ENCODE measurements at regions not wholly inside any gene's neighbourhood (a gene's known extent, or its start where the extent isn't known, plus 50 kb on each side); places are given as distances from the start of the nearest gene placed in this dataset.

DNA sequence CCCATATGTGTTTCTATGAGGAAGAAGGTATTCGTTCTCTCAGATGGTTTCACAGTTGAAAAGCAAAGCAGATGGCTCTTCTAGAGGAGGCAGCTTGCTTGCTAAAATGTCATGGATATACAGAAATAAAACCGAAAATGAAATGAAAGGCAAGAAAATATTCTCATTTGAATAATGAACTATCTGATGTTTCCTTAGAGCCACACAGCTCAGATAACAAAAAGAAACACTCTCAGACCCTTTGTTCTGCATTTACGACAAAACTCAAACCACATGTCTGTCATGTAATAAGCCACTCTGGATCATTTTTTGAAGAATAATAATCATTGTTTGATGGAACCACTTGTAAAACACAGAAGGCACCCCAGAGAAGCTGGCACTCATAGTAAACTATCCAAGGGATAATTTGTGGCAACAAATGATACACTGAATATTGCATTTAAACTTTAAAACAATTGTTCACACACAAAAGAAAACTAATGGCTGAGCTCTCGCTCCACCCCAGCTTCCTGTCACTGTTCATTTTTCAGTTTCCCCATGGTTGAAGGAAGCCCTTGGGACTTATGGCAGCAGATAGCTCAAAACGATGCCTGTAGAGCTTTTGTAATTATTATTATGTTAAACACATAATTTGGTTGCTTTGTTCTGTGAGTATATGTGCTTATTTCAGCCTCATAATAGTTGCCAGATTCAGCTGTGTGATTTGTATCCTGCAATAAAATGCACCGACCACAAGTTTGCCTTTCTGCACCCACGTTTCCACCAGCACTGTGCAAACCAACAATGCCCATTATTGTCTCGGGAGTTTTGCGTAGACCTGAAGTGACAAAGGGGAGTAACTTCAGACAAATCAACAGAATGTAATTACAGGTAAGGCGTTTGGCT is 256.0 kb downstream of the TMEM167A start:
- Histone ChIP-seq H3K4me3 (no peak overlapping the region), H3K4me1 (no peaks in the 10 kb centered on the region), H3K27me3 (no peaks in the 10 kb centered on the region), H3K36me3 (no peaks in the 10 kb centered on the region), H3K9me3 (no peaks in the 10 kb centered on the region), H3K27ac (no peak overlapping the region)
- 76 to 77% methylated on average over 10 of the region's 10 CpGs for WGBS, 2 donors
- no peak for TF ChIP-seq POLR2A (IDR thresholded peaks at IDR 0.05)
- no peak for TF ChIP-seq EP300 (IDR thresholded peaks at IDR 0.05)
- TF ChIP-seq, protein P1, sequence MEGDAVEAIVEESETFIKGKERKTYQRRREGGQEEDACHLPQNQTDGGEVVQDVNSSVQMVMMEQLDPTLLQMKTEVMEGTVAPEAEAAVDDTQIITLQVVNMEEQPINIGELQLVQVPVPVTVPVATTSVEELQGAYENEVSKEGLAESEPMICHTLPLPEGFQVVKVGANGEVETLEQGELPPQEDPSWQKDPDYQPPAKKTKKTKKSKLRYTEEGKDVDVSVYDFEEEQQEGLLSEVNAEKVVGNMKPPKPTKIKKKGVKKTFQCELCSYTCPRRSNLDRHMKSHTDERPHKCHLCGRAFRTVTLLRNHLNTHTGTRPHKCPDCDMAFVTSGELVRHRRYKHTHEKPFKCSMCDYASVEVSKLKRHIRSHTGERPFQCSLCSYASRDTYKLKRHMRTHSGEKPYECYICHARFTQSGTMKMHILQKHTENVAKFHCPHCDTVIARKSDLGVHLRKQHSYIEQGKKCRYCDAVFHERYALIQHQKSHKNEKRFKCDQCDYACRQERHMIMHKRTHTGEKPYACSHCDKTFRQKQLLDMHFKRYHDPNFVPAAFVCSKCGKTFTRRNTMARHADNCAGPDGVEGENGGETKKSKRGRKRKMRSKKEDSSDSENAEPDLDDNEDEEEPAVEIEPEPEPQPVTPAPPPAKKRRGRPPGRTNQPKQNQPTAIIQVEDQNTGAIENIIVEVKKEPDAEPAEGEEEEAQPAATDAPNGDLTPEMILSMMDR (IDR thresholded peaks at IDR 0.05) = no peak
- TF ChIP-seq POLR2AphosphoS5 (IDR thresholded peaks at IDR 0.05) = no peak
- no peak for ATAC-seq (ENCODE audit: low FRiP score in 2 of 2)
- DNase-seq = no peak

DNA sequence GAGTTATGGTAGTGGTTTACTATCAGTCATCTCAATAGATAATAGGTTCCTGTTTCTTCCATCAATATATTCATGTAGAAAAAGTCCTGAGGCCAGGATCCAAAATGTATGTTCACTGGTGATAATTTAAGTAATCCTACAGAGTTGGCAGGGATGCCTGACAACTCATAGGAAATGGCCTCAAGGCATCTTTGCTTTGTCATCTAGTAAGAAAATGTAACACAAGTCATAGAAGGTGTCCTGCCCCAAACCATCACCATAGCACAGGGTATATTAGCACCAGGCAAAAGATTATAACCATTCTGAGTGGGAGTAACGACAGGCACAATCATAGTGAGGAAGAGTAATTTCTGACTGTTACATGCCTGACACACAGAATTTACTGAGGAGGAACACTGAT is 257.0 kb downstream of the TMEM167A start:
- H3K4me3 ChIP-seq = no peak overlapping the region
- H3K27ac ChIP-seq = no peak overlapping the region
- no peak for ATAC-seq (ENCODE audit: low FRiP score in 2 of 2)
- H3K27me3 ChIP-seq = no peaks in the 10 kb centered on the region
- no peaks in the 10 kb centered on the region for H3K36me3 ChIP-seq
- DNase-seq = no peak
- WGBS, 2 donors = 83 to 85% methylated on average over 1 of the region's 1 CpG
- no peaks in the 10 kb centered on the region for H3K9me3 ChIP-seq
- TF ChIP-seq POLR2AphosphoS5 (IDR thresholded peaks at IDR 0.05) (no peak), POLR2A (IDR thresholded peaks at IDR 0.05) (no peak), EP300 (IDR thresholded peaks at IDR 0.05) (no peak)
- TF ChIP-seq, protein P1 (IDR thresholded peaks at IDR 0.05) = no peak
- no peaks in the 10 kb centered on the region for H3K4me1 ChIP-seq

DNA sequence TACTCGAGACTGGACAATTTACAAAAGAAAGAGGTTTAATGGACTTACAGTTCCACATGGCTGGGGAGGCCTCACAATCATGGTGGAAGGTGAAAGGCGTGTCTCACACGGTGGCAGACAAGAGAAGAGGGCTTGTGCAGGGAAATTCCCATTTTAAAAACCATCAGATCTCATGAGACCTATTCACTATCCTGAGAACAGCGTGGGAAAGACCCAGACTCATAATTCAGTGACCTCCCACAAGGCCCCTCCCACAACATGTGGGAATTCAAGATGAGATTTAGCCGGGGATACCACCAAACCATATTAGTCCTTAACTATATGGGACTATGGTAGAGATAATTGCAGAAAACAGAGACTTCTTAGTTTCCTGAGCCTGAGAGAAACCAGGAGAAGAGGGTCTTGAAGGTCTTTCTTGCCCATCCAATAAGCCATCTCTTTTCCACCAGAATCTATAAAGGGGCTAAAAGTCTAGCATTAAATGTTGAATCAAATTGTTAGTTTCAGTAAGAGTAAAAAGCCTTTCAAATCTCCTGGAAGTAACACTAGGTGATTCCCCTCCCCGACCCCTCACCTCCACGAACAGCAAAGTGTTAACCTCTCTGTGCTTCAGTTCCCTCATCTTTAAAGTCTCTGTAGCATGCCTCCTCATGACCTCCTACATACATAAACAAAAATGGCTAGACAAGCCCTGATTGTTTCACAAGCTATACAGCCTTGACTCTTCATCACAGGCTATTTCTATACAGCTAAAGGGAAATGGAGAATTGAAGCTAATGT is 259.1 kb downstream of the TMEM167A start:
- ATAC-seq (ENCODE audit: low FRiP score in 2 of 2) = no peak
- Histone ChIP-seq H3K36me3 (no peaks in the 10 kb centered on the region), H3K27ac (no peak overlapping the region), H3K4me3 (no peak overlapping the region), H3K4me1 (no peaks in the 10 kb centered on the region), H3K27me3 (no peaks in the 10 kb centered on the region), H3K9me3 (no peaks in the 10 kb centered on the region)
- WGBS, 2 donors = 83 to 90% methylated on average over 7 of the region's 7 CpGs
- TF ChIP-seq, protein P1 (IDR thresholded peaks at IDR 0.05) = no peak
- TF ChIP-seq POLR2AphosphoS5 (IDR thresholded peaks at IDR 0.05) = no peak
- TF ChIP-seq POLR2A (IDR thresholded peaks at IDR 0.05) = no peak
- TF ChIP-seq EP300 (IDR thresholded peaks at IDR 0.05) = no peak
- DNase-seq = no peak

DNA sequence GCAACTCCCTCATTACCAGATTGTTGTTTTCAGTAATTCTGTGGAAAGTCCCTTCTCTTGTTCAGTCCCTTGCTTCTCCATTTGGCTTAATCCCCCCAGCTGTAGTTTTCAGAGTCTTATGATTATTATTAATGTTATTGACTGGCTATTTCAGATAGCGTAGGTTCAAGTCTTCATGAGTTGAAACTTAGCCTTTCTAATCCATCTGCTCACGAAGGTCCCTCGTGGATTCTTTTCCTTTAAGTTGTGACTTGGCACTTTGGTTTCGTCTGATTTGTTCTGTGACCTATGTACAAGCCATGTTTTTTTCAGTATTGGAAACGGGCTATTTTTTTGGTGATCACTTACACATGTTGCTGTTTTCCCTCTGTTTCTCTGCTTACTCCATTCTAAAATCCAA is 260.3 kb downstream of the TMEM167A start:
- TF ChIP-seq, protein P1 (IDR thresholded peaks at IDR 0.05) = no peak
- TF ChIP-seq POLR2AphosphoS5 (IDR thresholded peaks at IDR 0.05) = no peak
- TF ChIP-seq EP300 (IDR thresholded peaks at IDR 0.05) = no peak
- no peak for TF ChIP-seq POLR2A (IDR thresholded peaks at IDR 0.05)
- ATAC-seq (ENCODE audit: low FRiP score in 2 of 2) = no peak
- 90 to 93% methylated on average over 5 of the region's 5 CpGs for WGBS, 2 donors
- Histone ChIP-seq H3K9me3 (no peaks in the 10 kb centered on the region), H3K27ac (no peak overlapping the region), H3K36me3 (no peaks in the 10 kb centered on the region), H3K27me3 (no peaks in the 10 kb centered on the region), H3K4me3 (no peak overlapping the region), H3K4me1 (no peaks in the 10 kb centered on the region)
- no peak for DNase-seq

Measured in upper lobe of left lung (tissue), 6 donors.